ENCODE measurements at regions not wholly inside any gene's neighbourhood (a gene's known extent, or its start where the extent isn't known, plus 50 kb on each side); places are given as distances from the start of the nearest gene placed in this dataset.

- Mint-ChIP-seq H3K27me3 (ENCODE audit: low read depth) (no peaks in the 10 kb centered on the region), H3K9me3 (peaks cover 36% of the 10 kb centered on the region), H3K36me3 (peaks cover 6% of the 10 kb centered on the region), H3K27ac (no peak overlapping the region), H3K4me3 (no peak overlapping the region), H3K4me1 (no peaks in the 10 kb centered on the region)
- no peak for TF ChIP-seq CTCF (IDR thresholded peaks at IDR 0.05; ENCODE audit: unreplicated experiment)
- no peak for DNase-seq (ENCODE audit: low spot score in 2 of 2, unreplicated experiment in 2 of 2)
Observed at GRCh38 chr10:4141471-4141870, 356.5 kb upstream of the KLF6 start.

- Mint-ChIP-seq H3K4me3 (no peak overlapping the region), H3K36me3 (peaks cover 6% of the 10 kb centered on the region), H3K4me1 (no peaks in the 10 kb centered on the region), H3K27me3 (ENCODE audit: low read depth) (no peaks in the 10 kb centered on the region), H3K27ac (no peak overlapping the region), H3K9me3 (peaks cover 36% of the 10 kb centered on the region)
- TF ChIP-seq CTCF (IDR thresholded peaks at IDR 0.05; ENCODE audit: unreplicated experiment), result no peak
- no peak for DNase-seq (ENCODE audit: low spot score in 2 of 2, unreplicated experiment in 2 of 2)
Observed at GRCh38 chr10:4138146-4138721, 353.2 kb upstream of the KLF6 start.

- Mint-ChIP-seq H3K9me3 (peaks cover 30% of the 10 kb centered on the region), H3K36me3 (peaks cover 6% of the 10 kb centered on the region), H3K27ac (no peak overlapping the region), H3K27me3 (ENCODE audit: low read depth) (no peaks in the 10 kb centered on the region), H3K4me1 (no peaks in the 10 kb centered on the region), H3K4me3 (no peak overlapping the region)
- no peak for DNase-seq (ENCODE audit: low spot score in 2 of 2, unreplicated experiment in 2 of 2)
- TF ChIP-seq CTCF (IDR thresholded peaks at IDR 0.05; ENCODE audit: unreplicated experiment), result no peak
Observed at GRCh38 chr10:4137299-4137698, 352.3 kb upstream of the KLF6 start.

- H3K27ac Mint-ChIP-seq, result no peak overlapping the region
- H3K27me3 Mint-ChIP-seq (ENCODE audit: low read depth), result no peaks in the 10 kb centered on the region
- no peak for TF ChIP-seq CTCF (IDR thresholded peaks at IDR 0.05; ENCODE audit: unreplicated experiment)
- H3K4me3 Mint-ChIP-seq, result no peak overlapping the region
- peaks cover 21% of the 10 kb centered on the region for H3K9me3 Mint-ChIP-seq
- H3K36me3 Mint-ChIP-seq, result peaks cover 6% of the 10 kb centered on the region
- no peaks in the 10 kb centered on the region for H3K4me1 Mint-ChIP-seq
- DNase-seq (ENCODE audit: low spot score in 2 of 2, unreplicated experiment in 2 of 2), result no peak
Observed at GRCh38 chr10:4136121-4136520, 351.1 kb upstream of the KLF6 start.

GRCh38 chr10:4132216-4132556, 347.2 kb upstream of the KLF6 start:
- Mint-ChIP-seq H3K4me3 (no peak overlapping the region), H3K36me3 (no peaks in the 10 kb centered on the region), H3K27me3 (ENCODE audit: low read depth) (no peaks in the 10 kb centered on the region), H3K9me3 (no peaks in the 10 kb centered on the region), H3K4me1 (no peaks in the 10 kb centered on the region), H3K27ac (no peak overlapping the region)
- DNase-seq (ENCODE audit: low spot score in 2 of 2, unreplicated experiment in 2 of 2), result no peak
- TF ChIP-seq CTCF (IDR thresholded peaks at IDR 0.05; ENCODE audit: unreplicated experiment), result no peak
